Thyroid gland (tissue), 4 donors: ENCODE measurements at regions not wholly inside any gene's neighbourhood (a gene's known extent, or its start where the extent isn't known, plus 50 kb on each side); places are given as distances from the start of the nearest gene placed in this dataset.

Source experiments
- CTCF ChIP-seq, 6 experiments: fragments of 200-600 bp in 3 of 6; fragments of 450-650 bp in 3 of 6; sonication (generic) in 3 of 6; IDR thresholded peaks; one replicate each; pipeline ENCODE4 v1.5.1; 2016 to 2019; ENCODE audit warnings: antibody characterized with exemption in 6 of 6, mild to moderate bottlenecking in 2 of 6, inconsistent platforms in 1 of 6, moderate library complexity in 1 of 6
- POLR2A ChIP-seq, 2 donors: fragments of 450-650 bp; IDR thresholded peaks; one replicate each; pipeline ENCODE4 v1.6.1; 2017; ENCODE audit warnings: antibody characterized with exemption in 2 of 2, mild to moderate bottlenecking in 2 of 2, moderate library complexity in 1 of 2

DNA sequence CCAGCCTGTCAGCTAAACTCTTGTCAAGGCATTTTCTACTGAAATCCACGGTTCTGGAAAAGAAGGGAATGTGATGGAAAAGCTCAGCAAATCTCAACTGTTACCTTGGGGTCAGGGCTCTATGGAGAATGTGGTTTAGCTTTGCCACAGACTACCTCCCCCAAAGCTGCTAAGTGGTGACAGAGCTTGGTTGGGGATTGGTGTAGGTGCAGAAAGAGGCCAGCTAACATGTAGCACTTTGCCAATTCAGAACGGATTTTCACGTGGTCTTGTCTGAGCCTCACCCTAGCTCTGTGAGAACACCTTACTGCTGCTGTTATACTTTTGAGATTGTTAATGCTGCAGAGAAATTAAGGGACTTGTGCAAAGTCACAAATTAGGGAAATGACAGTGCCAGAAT is 331.1 kb downstream of the RND3 start:
- TF ChIP-seq CTCF (IDR thresholded peaks at IDR 0.05) (no peak), POLR2A (IDR thresholded peaks at IDR 0.05) (no peak)
